SK-N-SH treated with all-trans-retinoic acid at 6 μM for 48 hours (cell line): ENCODE measurements at regions not wholly inside any gene's neighbourhood (a gene's known extent, or its start where the extent isn't known, plus 50 kb on each side); places are given as distances from the start of the nearest gene placed in this dataset.

Source experiments
- ATAC-seq: fragments of 200-7000 bp; cut with Tn5 transposase; 3 replicates; pipeline ENCODE4 v1.9.1; 2020; ENCODE audit warnings: mild to moderate bottlenecking, moderate library complexity
- ARNTL ChIP-seq: fragments of 450-650 bp; formaldehyde crosslinking; IDR thresholded peaks from 2 replicates; pipeline ENCODE4 v1.5.0; 2020; ENCODE audit warnings: low read depth, mild to moderate bottlenecking, moderate library complexity, borderline replicate concordance
- BACH2 ChIP-seq: fragments of 250-450 bp; sonication (Bioruptor Pico); IDR thresholded peaks from 2 replicates; pipeline ENCODE4 v1.9.0; 2021; ENCODE audit warnings: mild to moderate bottlenecking, borderline replicate concordance
- CSDC2 ChIP-seq: fragments of 250-450 bp; sonication (Bioruptor Pico); IDR thresholded peaks from 2 replicates; pipeline ENCODE4 v1.5.0; 2020; ENCODE audit warnings: mild to moderate bottlenecking, moderate library complexity
- ESRRG ChIP-seq: fragments of 250-450 bp; sonication (Bioruptor Pico); IDR thresholded peaks from 2 replicates; pipeline ENCODE4 v1.6.1; 2021; ENCODE audit warnings: mild to moderate bottlenecking
- GLIS3 ChIP-seq: fragments of 250-450 bp; sonication (Bioruptor Pico); IDR thresholded peaks from 2 replicates; pipeline ENCODE4 v1.5.0; 2020; ENCODE audit warnings: mild to moderate bottlenecking, moderate library complexity
- ISL1 ChIP-seq: fragments of 250-450 bp; sonication (Bioruptor Pico); IDR thresholded peaks from 2 replicates; pipeline ENCODE4 v2.1.2; 2022; ENCODE audit warnings: mild to moderate bottlenecking, moderate library complexity
- OSR1 ChIP-seq: fragments of 250-450 bp; sonication (Bioruptor Pico); IDR thresholded peaks from 2 replicates; pipeline ENCODE4 v1.8.0; 2022; ENCODE audit warnings: moderate library complexity, mild to moderate bottlenecking, inconsistent platforms
- PATZ1 ChIP-seq: fragments of 250-450 bp; sonication (Bioruptor Pico); IDR thresholded peaks from 2 replicates; pipeline ENCODE4 v1.8.0; 2020; ENCODE audit warnings: mild to moderate bottlenecking, moderate library complexity, borderline replicate concordance
- PPARA ChIP-seq: fragments of 250-450 bp; sonication (Bioruptor Pico); IDR thresholded peaks from 2 replicates; pipeline ENCODE4 v1.5.0; 2020; ENCODE audit warnings: mild to moderate bottlenecking, borderline replicate concordance
- RARB ChIP-seq: fragments of 250-450 bp; sonication (Bioruptor Pico); IDR thresholded peaks from 2 replicates; pipeline ENCODE4 v1.8.0; 2021; ENCODE audit warnings: mild to moderate bottlenecking, moderate library complexity
- SNAI2 ChIP-seq: fragments of 250-450 bp; sonication (Bioruptor Pico); IDR thresholded peaks from 2 replicates; pipeline ENCODE4 v1.5.0; 2020; ENCODE audit warnings: mild to moderate bottlenecking, moderate library complexity
- TCF4 ChIP-seq: fragments of 250-450 bp; sonication (Bioruptor Pico); IDR thresholded peaks from 2 replicates; pipeline ENCODE4 v1.8.0; 2021; ENCODE audit warnings: mild to moderate bottlenecking, moderate library complexity, borderline replicate concordance
- TOX ChIP-seq: fragments of 250-450 bp; sonication (Bioruptor Pico); IDR thresholded peaks from 2 replicates; pipeline ENCODE4 v1.8.0; 2021; ENCODE audit warnings: mild to moderate bottlenecking, moderate library complexity, borderline replicate concordance
- TSHZ2 ChIP-seq: fragments of 250-450 bp; sonication (Bioruptor Pico); IDR thresholded peaks from 2 replicates; pipeline ENCODE4 v1.5.0; 2020; ENCODE audit warnings: mild to moderate bottlenecking, moderate library complexity
- ZC3H10 ChIP-seq: fragments of 250-450 bp; sonication (Bioruptor Pico); IDR thresholded peaks from 2 replicates; pipeline ENCODE4 v1.5.1; 2021; ENCODE audit warnings: mild to moderate bottlenecking, moderate library complexity
- ZFP3 ChIP-seq: fragments of 250-450 bp; sonication (Bioruptor Pico); IDR thresholded peaks from 2 replicates; pipeline ENCODE4 v1.5.0; 2020; ENCODE audit warnings: mild to moderate bottlenecking, moderate library complexity
- ZFP30 ChIP-seq: fragments of 450-650 bp; formaldehyde crosslinking; IDR thresholded peaks from 2 replicates; pipeline ENCODE4 v1.5.0; 2022; ENCODE audit warnings: mild to moderate bottlenecking, moderate library complexity
- ZNF565 ChIP-seq: fragments of 450-650 bp; formaldehyde crosslinking; conservative IDR thresholded peaks from 2 replicates; pipeline ENCODE4 v1.5.0; 2020; ENCODE audit warnings: low read depth, mild to moderate bottlenecking, moderate library complexity
- ZNF8 ChIP-seq: fragments of 450-650 bp; formaldehyde crosslinking; IDR thresholded peaks from 2 replicates; pipeline ENCODE4 v1.5.0; 2020; ENCODE audit warnings: mild to moderate bottlenecking, moderate library complexity
- TF ChIP-seq, protein P1 (sequence below): fragments of 250-450 bp; sonication (Bioruptor Pico); IDR thresholded peaks from 2 replicates; pipeline ENCODE4 v1.8.0; 2021; ENCODE audit warnings: low read depth, mild to moderate bottlenecking, moderate library complexity, borderline replicate concordance
- TF ChIP-seq, protein P2 (sequence below): fragments of 250-450 bp; sonication (Bioruptor Pico); IDR thresholded peaks from 2 replicates; pipeline ENCODE4 v1.5.1; 2021; ENCODE audit warnings: mild to moderate bottlenecking, moderate library complexity
- TF ChIP-seq, protein P3 (sequence below): fragments of 250-450 bp; sonication (Bioruptor Pico); IDR thresholded peaks from 2 replicates; pipeline ENCODE4 v1.5.1; 2020; ENCODE audit warnings: low read depth, mild to moderate bottlenecking, moderate library complexity

DNA sequence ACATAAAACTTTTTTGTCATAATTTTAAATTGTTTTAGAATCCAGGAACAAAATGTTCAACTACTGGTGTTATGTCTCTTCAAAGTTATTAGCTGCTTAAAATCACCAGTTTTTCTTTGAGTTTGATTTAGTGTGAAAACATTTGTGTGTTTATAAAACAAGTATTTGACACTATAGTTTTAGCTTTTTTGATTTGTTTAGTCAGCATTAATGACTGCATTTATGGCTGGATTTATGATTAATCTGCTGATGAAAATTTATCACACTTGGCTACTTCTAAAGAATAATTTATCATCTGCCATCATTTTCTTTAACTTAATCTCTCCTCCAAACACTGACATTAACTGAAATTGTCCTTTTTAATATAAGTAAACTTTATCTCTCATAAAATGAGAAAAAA lies 1465.9 kb upstream of the SLC10A2 start:
- no peak for ATAC-seq
- TF ChIP-seq GLIS3 = no peak
- no peak for TF ChIP-seq BACH2 (CRISPR knock-in tag)
- no peak for TF ChIP-seq OSR1 (CRISPR knock-in tag)
- TF ChIP-seq, protein P1, sequence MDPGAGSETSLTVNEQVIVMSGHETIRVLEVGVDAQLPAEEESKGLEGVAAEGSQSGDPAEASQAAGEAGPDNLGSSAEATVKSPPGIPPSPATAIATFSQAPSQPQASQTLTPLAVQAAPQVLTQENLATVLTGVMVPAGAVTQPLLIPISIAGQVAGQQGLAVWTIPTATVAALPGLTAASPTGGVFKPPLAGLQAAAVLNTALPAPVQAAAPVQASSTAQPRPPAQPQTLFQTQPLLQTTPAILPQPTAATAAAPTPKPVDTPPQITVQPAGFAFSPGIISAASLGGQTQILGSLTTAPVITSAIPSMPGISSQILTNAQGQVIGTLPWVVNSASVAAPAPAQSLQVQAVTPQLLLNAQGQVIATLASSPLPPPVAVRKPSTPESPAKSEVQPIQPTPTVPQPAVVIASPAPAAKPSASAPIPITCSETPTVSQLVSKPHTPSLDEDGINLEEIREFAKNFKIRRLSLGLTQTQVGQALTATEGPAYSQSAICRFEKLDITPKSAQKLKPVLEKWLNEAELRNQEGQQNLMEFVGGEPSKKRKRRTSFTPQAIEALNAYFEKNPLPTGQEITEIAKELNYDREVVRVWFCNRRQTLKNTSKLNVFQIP (CRISPR knock-in tag) = no peak
- TF ChIP-seq, protein P2, sequence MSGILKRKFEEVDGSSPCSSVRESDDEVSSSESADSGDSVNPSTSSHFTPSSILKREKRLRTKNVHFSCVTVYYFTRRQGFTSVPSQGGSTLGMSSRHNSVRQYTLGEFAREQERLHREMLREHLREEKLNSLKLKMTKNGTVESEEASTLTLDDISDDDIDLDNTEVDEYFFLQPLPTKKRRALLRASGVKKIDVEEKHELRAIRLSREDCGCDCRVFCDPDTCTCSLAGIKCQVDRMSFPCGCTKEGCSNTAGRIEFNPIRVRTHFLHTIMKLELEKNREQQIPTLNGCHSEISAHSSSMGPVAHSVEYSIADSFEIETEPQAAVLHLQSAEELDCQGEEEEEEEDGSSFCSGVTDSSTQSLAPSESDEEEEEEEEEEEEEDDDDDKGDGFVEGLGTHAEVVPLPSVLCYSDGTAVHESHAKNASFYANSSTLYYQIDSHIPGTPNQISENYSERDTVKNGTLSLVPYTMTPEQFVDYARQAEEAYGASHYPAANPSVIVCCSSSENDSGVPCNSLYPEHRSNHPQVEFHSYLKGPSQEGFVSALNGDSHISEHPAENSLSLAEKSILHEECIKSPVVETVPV = no peak

DNA sequence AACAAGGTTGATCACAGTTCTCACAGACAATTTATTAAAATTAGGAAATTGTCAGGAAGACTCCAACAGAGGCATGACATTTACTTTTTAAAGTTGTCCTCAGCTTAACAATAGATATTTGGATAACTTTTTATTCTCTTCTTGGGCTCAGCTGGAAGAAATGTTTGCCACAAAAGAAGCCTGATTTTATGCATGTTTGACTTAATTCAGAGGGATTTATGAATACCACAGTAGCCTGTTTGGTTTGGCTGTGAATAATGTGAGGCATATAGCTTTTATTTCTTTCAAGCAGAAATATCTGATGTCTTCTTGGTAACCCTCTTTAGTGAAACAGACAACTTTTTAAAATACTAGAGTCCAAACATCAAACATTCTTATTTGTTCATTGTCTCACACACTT lies 1464.5 kb upstream of the SLC10A2 start:
- no peak for TF ChIP-seq TOX (CRISPR knock-in tag)
- no peak for TF ChIP-seq PPARA
- TF ChIP-seq, protein P3, sequence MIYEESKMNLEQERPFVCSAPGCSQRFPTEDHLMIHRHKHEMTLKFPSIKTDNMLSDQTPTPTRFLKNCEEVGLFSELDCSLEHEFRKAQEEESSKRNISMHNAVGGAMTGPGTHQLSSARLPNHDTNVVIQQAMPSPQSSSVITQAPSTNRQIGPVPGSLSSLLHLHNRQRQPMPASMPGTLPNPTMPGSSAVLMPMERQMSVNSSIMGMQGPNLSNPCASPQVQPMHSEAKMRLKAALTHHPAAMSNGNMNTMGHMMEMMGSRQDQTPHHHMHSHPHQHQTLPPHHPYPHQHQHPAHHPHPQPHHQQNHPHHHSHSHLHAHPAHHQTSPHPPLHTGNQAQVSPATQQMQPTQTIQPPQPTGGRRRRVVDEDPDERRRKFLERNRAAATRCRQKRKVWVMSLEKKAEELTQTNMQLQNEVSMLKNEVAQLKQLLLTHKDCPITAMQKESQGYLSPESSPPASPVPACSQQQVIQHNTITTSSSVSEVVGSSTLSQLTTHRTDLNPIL (CRISPR knock-in tag) = no peak
- TF ChIP-seq OSR1 (CRISPR knock-in tag) = no peak
- TF ChIP-seq ZNF565 (CRISPR knock-in tag) = no peak
- no peak for TF ChIP-seq PATZ1 (CRISPR knock-in tag)
- no peak for TF ChIP-seq ZNF8 (CRISPR knock-in tag)
- TF ChIP-seq CSDC2 (CRISPR knock-in tag) = no peak
- TF ChIP-seq, protein P1 (CRISPR knock-in tag) = no peak
- ATAC-seq = no peak

DNA sequence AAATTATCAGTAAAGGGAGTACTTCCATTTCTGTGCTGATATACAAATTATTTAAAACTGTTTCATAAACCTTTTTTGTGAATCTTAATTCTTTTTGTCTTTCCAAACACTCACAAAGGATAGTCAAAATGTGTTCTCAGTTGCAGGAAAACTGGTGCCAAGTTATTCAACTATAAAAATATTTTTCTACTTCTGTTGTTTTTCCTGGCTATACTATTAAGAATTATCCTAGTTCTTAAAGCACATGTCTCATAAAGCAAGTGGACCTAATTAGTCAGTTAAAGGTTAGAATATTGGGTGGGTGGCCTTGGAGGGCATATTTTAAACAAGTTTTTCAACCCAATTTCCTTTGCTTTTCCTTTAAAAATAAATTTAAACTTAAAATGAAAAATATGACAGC lies 1460.3 kb upstream of the SLC10A2 start:
- ATAC-seq = no peak
- TF ChIP-seq TCF4 (CRISPR knock-in tag) (no peak), ISL1 (CRISPR knock-in tag) (no peak), ZNF8 (CRISPR knock-in tag) (no peak), RARB (CRISPR knock-in tag) (no peak), GLIS3 (no peak), ZC3H10 (no peak), OSR1 (CRISPR knock-in tag) (no peak), ZFP3 (CRISPR knock-in tag) (no peak), SNAI2 (CRISPR knock-in tag) (no peak), ARNTL (no peak), TSHZ2 (CRISPR knock-in tag) (no peak), PATZ1 (CRISPR knock-in tag) (no peak), BACH2 (CRISPR knock-in tag) (no peak), ESRRG (CRISPR knock-in tag) (no peak), ZFP30 (CRISPR knock-in tag) (no peak), CSDC2 (CRISPR knock-in tag) (no peak)
- TF ChIP-seq, protein P1 (CRISPR knock-in tag) = no peak
- TF ChIP-seq, protein P2 = no peak
